ENCODE measurements at regions not wholly inside any gene's neighbourhood (a gene's known extent, or its start where the extent isn't known, plus 50 kb on each side); places are given as distances from the start of the nearest gene placed in this dataset.

DNA sequence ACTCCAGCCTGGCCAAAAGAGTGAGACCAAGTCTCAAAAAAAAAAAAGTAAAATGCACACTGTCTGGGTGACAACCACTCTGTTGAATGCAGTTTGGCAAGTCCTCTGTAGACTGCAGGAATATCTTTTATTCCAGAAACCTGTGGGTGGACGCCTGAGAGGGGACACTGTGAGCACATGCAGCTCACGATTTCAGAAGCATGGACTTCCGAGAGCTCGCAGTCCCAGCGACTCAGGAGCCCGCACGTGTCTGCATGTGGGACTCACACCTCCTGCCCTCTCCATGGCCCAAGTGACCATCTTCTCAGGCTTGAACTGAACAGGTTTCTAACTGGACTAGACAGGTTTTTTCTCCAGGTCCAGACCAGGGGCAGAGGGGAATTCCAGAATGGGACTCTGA lies 388.6 kb upstream of the IRX2 start:
- TF ChIP-seq YY1 (IDR thresholded peaks at IDR 0.05; ENCODE audit: borderline replicate concordance in 1 of 3, control insufficient read depth in 1 of 3, extremely low read depth in 1 of 3, insufficient read depth in 3 of 3, insufficient read length in 1 of 3, insufficient replicate concordance in 2 of 3, low read depth in 1 of 3, low read length in 2 of 3) (no peak), TARDBP (IDR thresholded peaks at IDR 0.05) (no peak), POLR2AphosphoS5 (IDR thresholded peaks at IDR 0.05; ENCODE audit: control insufficient read depth, insufficient read depth, low read depth, low read length) (no peak), BRD4 (IDR thresholded peaks at IDR 0.05) (no peak), ZNF146 (CRISPR knock-in tag; IDR thresholded peaks at IDR 0.05; ENCODE audit: unreplicated experiment) (no peak)
- TF ChIP-seq, protein P1, sequence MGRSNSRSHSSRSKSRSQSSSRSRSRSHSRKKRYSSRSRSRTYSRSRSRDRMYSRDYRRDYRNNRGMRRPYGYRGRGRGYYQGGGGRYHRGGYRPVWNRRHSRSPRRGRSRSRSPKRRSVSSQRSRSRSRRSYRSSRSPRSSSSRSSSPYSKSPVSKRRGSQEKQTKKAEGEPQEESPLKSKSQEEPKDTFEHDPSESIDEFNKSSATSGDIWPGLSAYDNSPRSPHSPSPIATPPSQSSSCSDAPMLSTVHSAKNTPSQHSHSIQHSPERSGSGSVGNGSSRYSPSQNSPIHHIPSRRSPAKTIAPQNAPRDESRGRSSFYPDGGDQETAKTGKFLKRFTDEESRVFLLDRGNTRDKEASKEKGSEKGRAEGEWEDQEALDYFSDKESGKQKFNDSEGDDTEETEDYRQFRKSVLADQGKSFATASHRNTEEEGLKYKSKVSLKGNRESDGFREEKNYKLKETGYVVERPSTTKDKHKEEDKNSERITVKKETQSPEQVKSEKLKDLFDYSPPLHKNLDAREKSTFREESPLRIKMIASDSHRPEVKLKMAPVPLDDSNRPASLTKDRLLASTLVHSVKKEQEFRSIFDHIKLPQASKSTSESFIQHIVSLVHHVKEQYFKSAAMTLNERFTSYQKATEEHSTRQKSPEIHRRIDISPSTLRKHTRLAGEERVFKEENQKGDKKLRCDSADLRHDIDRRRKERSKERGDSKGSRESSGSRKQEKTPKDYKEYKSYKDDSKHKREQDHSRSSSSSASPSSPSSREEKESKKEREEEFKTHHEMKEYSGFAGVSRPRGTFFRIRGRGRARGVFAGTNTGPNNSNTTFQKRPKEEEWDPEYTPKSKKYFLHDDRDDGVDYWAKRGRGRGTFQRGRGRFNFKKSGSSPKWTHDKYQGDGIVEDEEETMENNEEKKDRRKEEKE (IDR thresholded peaks at IDR 0.05; ENCODE audit: borderline replicate concordance in 1 of 2, control insufficient read depth in 1 of 2, low read depth in 2 of 2, low read length in 1 of 2): no peak
